ENCODE measurements at regions not wholly inside any gene's neighbourhood (a gene's known extent, or its start where the extent isn't known, plus 50 kb on each side); places are given as distances from the start of the nearest gene placed in this dataset.

- no peak for DNase-seq (ENCODE audit: low read depth in 4 of 4, low spot score in 3 of 4)
Measured at GRCh38 chr6:169048865-169049205, 204.8 kb downstream of the THBS2 start.

GRCh38 chr6:169048185-169048864 lies 205.3 kb downstream of the THBS2 start:
- DNase-seq (ENCODE audit: low read depth in 4 of 4, low spot score in 3 of 4), result no peak

GRCh38 chr6:169047345-169047744 lies 206.3 kb downstream of the THBS2 start:
- DNase-seq (ENCODE audit: low read depth in 4 of 4, low spot score in 3 of 4), result no peak

GRCh38 chr6:169046483-169047192 lies 207.0 kb downstream of the THBS2 start:
- no peak for DNase-seq (ENCODE audit: low read depth in 4 of 4, low spot score in 3 of 4)

- no peak for DNase-seq (ENCODE audit: low read depth in 4 of 4, low spot score in 3 of 4)
Measured at GRCh38 chr6:169046021-169046420, 207.6 kb downstream of the THBS2 start.

- DNase-seq (ENCODE audit: low read depth in 4 of 4, low spot score in 3 of 4), result no peak
Measured at GRCh38 chr6:169045486-169045885, 208.2 kb downstream of the THBS2 start.

- no peak for DNase-seq (ENCODE audit: low read depth in 4 of 4, low spot score in 3 of 4)
Measured at GRCh38 chr6:169044381-169045230, 209.0 kb downstream of the THBS2 start.

- no peak for DNase-seq (ENCODE audit: low read depth in 4 of 4, low spot score in 3 of 4)
Measured at GRCh38 chr6:169042061-169042460, 211.6 kb downstream of the THBS2 start.

GRCh38 chr6:169041078-169041477 lies 212.6 kb downstream of the THBS2 start:
- no peak for DNase-seq (ENCODE audit: low read depth in 4 of 4, low spot score in 3 of 4)

GRCh38 chr6:169038691-169039090 lies 215.0 kb downstream of the THBS2 start:
- no peak for DNase-seq (ENCODE audit: low read depth in 4 of 4, low spot score in 3 of 4)

- DNase-seq (ENCODE audit: low read depth in 4 of 4, low spot score in 3 of 4), result no peak
Measured at GRCh38 chr6:169035385-169036240, 218.0 kb downstream of the THBS2 start.

GRCh38 chr6:169034516-169035167 lies 219.0 kb downstream of the THBS2 start:
- no peak for DNase-seq (ENCODE audit: low read depth in 4 of 4, low spot score in 3 of 4)

GRCh38 chr6:169029861-169030260 lies 223.8 kb downstream of the THBS2 start:
- no peak for DNase-seq (ENCODE audit: low read depth in 4 of 4, low spot score in 3 of 4)

- DNase-seq (ENCODE audit: low read depth in 4 of 4, low spot score in 3 of 4), result no peak
Measured at GRCh38 chr6:169028343-169028742, 225.3 kb downstream of the THBS2 start.

- no peak for DNase-seq (ENCODE audit: low read depth in 4 of 4, low spot score in 3 of 4)
Measured at GRCh38 chr6:169026175-169026574, 227.5 kb downstream of the THBS2 start.

- DNase-seq (ENCODE audit: low read depth in 4 of 4, low spot score in 3 of 4), result no peak
Measured at GRCh38 chr6:169024047-169024660, 229.5 kb downstream of the THBS2 start.

GRCh38 chr6:169023161-169023874 lies 230.3 kb downstream of the THBS2 start:
- no peak for DNase-seq (ENCODE audit: low read depth in 4 of 4, low spot score in 3 of 4)

- DNase-seq (ENCODE audit: low read depth in 4 of 4, low spot score in 3 of 4), result no peak
Measured at GRCh38 chr6:169022079-169022478, 231.6 kb downstream of the THBS2 start.

GRCh38 chr6:169020821-169021220 lies 232.8 kb downstream of the THBS2 start:
- DNase-seq (ENCODE audit: low read depth in 4 of 4, low spot score in 3 of 4), result no peak
